AG09309 (cell line): ENCODE measurements at regions not wholly inside any gene's neighbourhood (a gene's known extent, or its start where the extent isn't known, plus 50 kb on each side); places are given as distances from the start of the nearest gene placed in this dataset.

Experiments used
- DNase-seq: peaks from one replicate; pipeline ENCODE4 v3.0.0-alpha.2; 2010; ENCODE audit warnings: low read depth
- H3K4me3 ChIP-seq: 2 replicates; pipeline ENCODE4 v1.5.1; 2011; ENCODE audit warnings: mild to moderate bottlenecking, low read depth, low read length, moderate library complexity; ENCODE audit not compliant: control insufficient read depth
- TF ChIP-seq, protein P1 (sequence below): IDR thresholded peaks from 2 replicates; pipeline ENCODE4 v1.5.1; 2011; ENCODE audit warnings: mild to moderate bottlenecking, low read depth, low read length, inconsistent platforms; ENCODE audit not compliant: insufficient read depth, control insufficient read depth; ENCODE audit errors: missing control alignments

DNA sequence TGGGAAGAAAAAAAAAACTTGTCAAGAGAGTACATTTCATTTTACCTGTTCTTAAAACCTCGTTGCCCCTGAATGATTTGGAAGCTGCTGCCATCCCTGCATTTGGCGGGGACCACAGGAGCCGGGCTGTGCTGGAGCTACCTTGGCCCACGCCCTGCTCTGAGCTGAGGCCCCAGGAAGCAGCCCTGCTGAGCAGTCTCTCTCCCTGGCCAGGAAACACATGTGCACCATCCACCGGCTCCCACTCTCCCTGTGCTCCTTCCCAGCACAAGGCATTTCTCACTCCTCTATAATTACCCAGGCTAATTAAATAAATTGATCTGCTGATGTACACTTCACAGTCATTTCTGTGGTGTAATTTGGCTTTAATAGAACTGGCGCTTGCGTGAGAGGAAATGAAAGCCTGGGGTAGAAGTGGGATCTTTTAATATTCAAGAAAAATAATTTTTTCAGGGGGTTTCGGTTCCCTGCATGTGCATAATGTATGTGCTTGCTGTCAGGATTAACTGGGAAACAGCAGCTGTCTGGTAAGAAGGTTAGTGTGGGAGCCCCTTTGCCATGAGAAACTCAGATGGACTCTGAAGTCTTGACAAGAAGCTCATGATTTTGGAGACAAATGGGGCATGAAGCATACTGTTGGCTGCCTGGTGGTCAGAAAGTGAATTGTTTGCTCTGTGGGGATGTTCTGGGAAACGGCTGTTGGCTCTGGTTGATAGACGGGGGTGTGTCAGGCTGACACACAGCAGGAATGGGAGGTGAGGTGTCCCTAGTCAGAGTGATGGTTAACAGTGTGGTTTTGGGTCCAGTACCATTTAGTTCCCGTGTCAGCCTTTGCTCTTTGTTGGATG lies 252.3 kb upstream of the EEF2KMT start:
- TF ChIP-seq, protein P1, sequence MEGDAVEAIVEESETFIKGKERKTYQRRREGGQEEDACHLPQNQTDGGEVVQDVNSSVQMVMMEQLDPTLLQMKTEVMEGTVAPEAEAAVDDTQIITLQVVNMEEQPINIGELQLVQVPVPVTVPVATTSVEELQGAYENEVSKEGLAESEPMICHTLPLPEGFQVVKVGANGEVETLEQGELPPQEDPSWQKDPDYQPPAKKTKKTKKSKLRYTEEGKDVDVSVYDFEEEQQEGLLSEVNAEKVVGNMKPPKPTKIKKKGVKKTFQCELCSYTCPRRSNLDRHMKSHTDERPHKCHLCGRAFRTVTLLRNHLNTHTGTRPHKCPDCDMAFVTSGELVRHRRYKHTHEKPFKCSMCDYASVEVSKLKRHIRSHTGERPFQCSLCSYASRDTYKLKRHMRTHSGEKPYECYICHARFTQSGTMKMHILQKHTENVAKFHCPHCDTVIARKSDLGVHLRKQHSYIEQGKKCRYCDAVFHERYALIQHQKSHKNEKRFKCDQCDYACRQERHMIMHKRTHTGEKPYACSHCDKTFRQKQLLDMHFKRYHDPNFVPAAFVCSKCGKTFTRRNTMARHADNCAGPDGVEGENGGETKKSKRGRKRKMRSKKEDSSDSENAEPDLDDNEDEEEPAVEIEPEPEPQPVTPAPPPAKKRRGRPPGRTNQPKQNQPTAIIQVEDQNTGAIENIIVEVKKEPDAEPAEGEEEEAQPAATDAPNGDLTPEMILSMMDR = no peak
- no peak overlapping the region for H3K4me3 ChIP-seq
- DNase-seq = no peak

DNA sequence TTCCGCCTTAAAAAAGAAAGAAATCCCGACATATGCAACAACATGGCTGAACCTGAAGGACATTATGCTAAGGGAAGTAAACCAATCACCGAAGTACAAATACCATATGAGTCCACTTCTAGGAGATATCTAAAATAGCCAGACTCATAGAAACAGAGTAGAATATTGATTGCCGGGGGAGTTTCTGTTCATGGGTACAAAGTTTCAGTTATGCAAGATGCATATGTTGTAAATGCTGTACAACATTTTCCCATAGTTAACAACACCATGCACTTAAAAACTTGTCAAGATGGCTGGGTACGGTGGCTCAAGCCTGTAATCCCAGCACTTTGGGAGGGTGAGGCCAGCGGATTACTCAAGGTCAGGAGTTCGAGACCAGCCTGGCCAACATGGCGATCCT lies 251.5 kb upstream of the EEF2KMT start:
- TF ChIP-seq, protein P1 = no peak
- no peak for DNase-seq
- no peak overlapping the region for H3K4me3 ChIP-seq

DNA sequence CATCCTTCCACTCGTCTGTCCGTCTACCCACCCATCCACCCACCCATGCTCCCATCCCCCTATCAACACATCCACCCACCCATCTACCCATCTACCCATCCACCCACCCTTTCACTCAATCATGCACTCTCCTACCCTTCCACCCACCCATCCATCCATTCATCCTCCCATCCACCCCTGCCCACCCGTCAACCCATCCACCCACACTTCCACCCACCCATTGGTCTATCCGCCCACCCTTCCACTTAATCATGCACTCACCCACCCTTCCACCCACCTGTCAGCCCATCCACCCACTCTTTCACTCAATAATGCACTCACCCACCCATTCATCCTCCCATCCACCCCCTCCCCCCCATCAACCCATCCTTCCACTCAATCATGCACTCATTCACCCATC lies 250.0 kb upstream of the EEF2KMT start:
- no peak overlapping the region for H3K4me3 ChIP-seq
- no peak for DNase-seq
- TF ChIP-seq, protein P1 = no peak

- TF ChIP-seq, protein P1 = no peak
- no peak for DNase-seq
- no peak overlapping the region for H3K4me3 ChIP-seq
Observed at GRCh38 chr16:5336941-5337340, 239.3 kb upstream of the EEF2KMT start.

- DNase-seq = no peak
Observed at GRCh38 chr16:5333991-5334390, 236.4 kb upstream of the EEF2KMT start.

GRCh38 chr16:5333126-5333525 lies 235.5 kb upstream of the EEF2KMT start:
- H3K4me3 ChIP-seq = no peak overlapping the region
- no peak for DNase-seq
- TF ChIP-seq, protein P1 = no peak

More at GRCh38 chr16:5333991-5334390, 236.4 kb upstream of the EEF2KMT start:
- TF ChIP-seq, protein P1 = no peak
- no peak overlapping the region for H3K4me3 ChIP-seq
